Testis (tissue), 2 donors: ENCODE measurements at regions not wholly inside any gene's neighbourhood (a gene's known extent, or its start where the extent isn't known, plus 50 kb on each side); places are given as distances from the start of the nearest gene placed in this dataset.

ENCODE experiments used
- CTCF ChIP-seq, 3 experiments: fragments of 450-650 bp in 2 of 3; fragments of 200-600 bp in 1 of 3; sonication (generic) in 1 of 3; IDR thresholded peaks; one replicate each; pipeline ENCODE4 v1.5.1; 2016 to 2019; ENCODE audit warnings: antibody characterized with exemption in 3 of 3, mild to moderate bottlenecking in 2 of 3, moderate library complexity in 1 of 3
- POLR2A ChIP-seq: fragments of 450-650 bp; IDR thresholded peaks from one replicate; pipeline ENCODE4 v1.6.1; 2017; ENCODE audit warnings: antibody characterized with exemption, mild to moderate bottlenecking, moderate library complexity

- TF ChIP-seq POLR2A = no peak
- TF ChIP-seq CTCF (IDR thresholded peaks at IDR 0.05) = no peak
Observed at GRCh38 chr2:37826611-37827010, 98.5 kb upstream of the RMDN2 start.
